ENCODE measurements at regions not wholly inside any gene's neighbourhood (a gene's known extent, or its start where the extent isn't known, plus 50 kb on each side); places are given as distances from the start of the nearest gene placed in this dataset.

DNA sequence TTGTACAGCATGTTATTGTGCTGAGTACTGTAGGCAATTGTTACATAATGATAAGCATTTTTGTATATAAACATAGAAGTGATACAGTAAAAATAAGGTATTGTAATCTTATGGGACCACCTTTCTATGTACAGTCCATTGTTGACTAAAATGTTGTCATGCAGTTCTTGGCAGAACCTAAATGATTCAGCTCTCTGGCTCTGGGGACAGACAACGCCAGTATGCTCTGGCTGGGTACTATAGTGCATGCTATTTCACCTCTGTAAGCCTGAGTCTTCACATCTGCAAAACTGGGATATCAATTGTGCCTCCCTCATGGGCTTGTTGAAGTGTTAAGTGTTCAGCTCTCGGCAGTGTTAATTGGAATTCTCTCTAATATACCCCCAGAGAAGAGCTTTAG is 674.3 kb downstream of the INHBA start:
- Mint-ChIP-seq H3K4me3 (no peak overlapping the region), H3K4me1 (no peaks in the 10 kb centered on the region), H3K36me3 (no peaks in the 10 kb centered on the region), H3K27me3 (ENCODE audit: low read depth in 3 of 3) (no peaks in the 10 kb centered on the region), H3K9me3 (peaks cover 0 to 1% (median 0%) of the 10 kb centered on the region in 7 donors), H3K27ac (no peak overlapping the region)
- Histone ChIP-seq H3K36me3 (replicated peaks in 1 of 2; ENCODE audit: control insufficient read depth in 1 of 2, insufficient read depth in 2 of 2, low read length in 2 of 2) (no peaks in the 10 kb centered on the region), H3K27me3 (ENCODE audit: control insufficient read depth in 2 of 2, insufficient read depth in 2 of 2, low read length in 2 of 2) (no peaks in the 10 kb centered on the region), H3K27ac (ENCODE audit: low read depth in 1 of 2, low read length in 2 of 2) (no peak overlapping the region), H3K79me2 (ENCODE audit: insufficient read depth, low read length) (no peaks in the 10 kb centered on the region), H2AFZ (ENCODE audit: insufficient read depth, low read depth, low read length, poor library complexity, severe bottlenecking) (no peak overlapping the region), H4K20me1 (ENCODE audit: insufficient read depth, low read length) (no peaks in the 10 kb centered on the region), H3K4me3 (replicated peaks in 1 of 3; ENCODE audit: low read depth in 2 of 3, low read length in 3 of 3) (no peak overlapping the region), H3K4me2 (replicated peaks; ENCODE audit: extremely low read depth, low read length, poor library complexity, severe bottlenecking) (no peak overlapping the region), H3K4me1 (ENCODE audit: control insufficient read depth in 1 of 2, insufficient read depth in 2 of 2, low read length in 2 of 2) (no peaks in the 10 kb centered on the region), H3K9me3 (replicated peaks in 1 of 2; ENCODE audit: control insufficient read depth in 1 of 2, insufficient read depth in 1 of 2, low read length in 2 of 2) (no peaks in the 10 kb centered on the region), H3K9ac (ENCODE audit: insufficient read depth, low read length, poor library complexity, severe bottlenecking) (no peak overlapping the region)
- no peak for TF ChIP-seq CTCF (IDR thresholded peaks at IDR 0.05)
- WGBS (ENCODE audit: insufficient coverage) = 91% methylated on average over 1 of the region's 2 CpGs
- no peak for DNase-seq
- intact Hi-C loops (cut with micrococcal nuclease) = no loop called here

DNA sequence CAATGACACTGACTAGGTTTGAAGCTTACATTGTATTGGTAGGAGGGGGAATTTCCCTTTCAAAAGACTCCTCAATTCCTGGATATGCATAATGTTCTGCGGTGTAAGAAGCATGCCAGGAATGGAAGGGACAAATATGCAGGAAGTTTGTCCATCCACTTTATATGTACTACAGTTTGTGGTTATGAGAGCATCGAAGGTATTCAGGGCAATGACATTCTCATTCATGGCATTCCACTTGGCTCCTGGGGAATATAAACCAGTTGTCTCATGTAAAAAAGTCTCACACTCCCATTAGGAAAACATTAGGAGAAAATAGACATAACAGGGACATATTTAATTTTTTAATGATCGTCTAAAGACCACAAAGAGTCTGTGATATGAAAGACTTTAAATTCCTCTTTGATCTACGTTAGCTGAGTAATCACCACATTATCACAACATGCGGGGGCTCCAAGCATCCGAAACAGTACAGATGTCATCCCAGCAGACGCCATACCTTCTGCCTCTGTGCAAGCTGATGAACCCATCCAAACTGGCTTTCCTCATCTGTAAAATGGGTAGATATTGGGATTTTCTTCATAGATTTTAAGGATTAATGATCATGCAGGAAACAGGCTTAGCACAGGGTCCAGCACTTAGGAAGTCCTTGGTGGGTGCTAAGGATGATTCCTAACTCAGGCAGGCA is 675.3 kb downstream of the INHBA start:
- no peak overlapping the region for H3K4me2 ChIP-seq (replicated peaks; ENCODE audit: extremely low read depth, low read length, poor library complexity, severe bottlenecking)
- TF ChIP-seq CTCF (IDR thresholded peaks at IDR 0.05) = no peak
- H3K27ac ChIP-seq (ENCODE audit: low read depth in 1 of 2, low read length in 2 of 2) = no peak overlapping the region
- H3K27me3 ChIP-seq (ENCODE audit: control insufficient read depth in 2 of 2, insufficient read depth in 2 of 2, low read length in 2 of 2) = no peaks in the 10 kb centered on the region
- no peak overlapping the region for H3K9ac ChIP-seq (ENCODE audit: insufficient read depth, low read length, poor library complexity, severe bottlenecking)
- Mint-ChIP-seq H3K4me3 (no peak overlapping the region), H3K27ac (no peak overlapping the region), H3K36me3 (no peaks in the 10 kb centered on the region), H3K4me1 (no peaks in the 10 kb centered on the region), H3K27me3 (ENCODE audit: low read depth in 3 of 3) (no peaks in the 10 kb centered on the region), H3K9me3 (peaks cover 0 to 1% (median 0%) of the 10 kb centered on the region in 7 donors)
- H3K9me3 ChIP-seq (replicated peaks in 1 of 2; ENCODE audit: control insufficient read depth in 1 of 2, insufficient read depth in 1 of 2, low read length in 2 of 2) = no peaks in the 10 kb centered on the region
- no CpG with 5 or more reads among the region's 7 CpGs for WGBS (ENCODE audit: insufficient coverage)
- H2AFZ ChIP-seq (ENCODE audit: insufficient read depth, low read depth, low read length, poor library complexity, severe bottlenecking) = no peak overlapping the region
- intact Hi-C loops (cut with micrococcal nuclease) = no loop called here
- no peak overlapping the region for H3K4me3 ChIP-seq (replicated peaks in 1 of 3; ENCODE audit: low read depth in 2 of 3, low read length in 3 of 3)
- no peak for DNase-seq
- H3K36me3 ChIP-seq (replicated peaks in 1 of 2; ENCODE audit: control insufficient read depth in 1 of 2, insufficient read depth in 2 of 2, low read length in 2 of 2) = no peaks in the 10 kb centered on the region
- H4K20me1 ChIP-seq (ENCODE audit: insufficient read depth, low read length) = no peaks in the 10 kb centered on the region
- H3K4me1 ChIP-seq (ENCODE audit: control insufficient read depth in 1 of 2, insufficient read depth in 2 of 2, low read length in 2 of 2) = no peaks in the 10 kb centered on the region
- no peaks in the 10 kb centered on the region for H3K79me2 ChIP-seq (ENCODE audit: insufficient read depth, low read length)

Measured in CD14-positive monocyte (primary cell).